ENCODE measurements at regions not wholly inside any gene's neighbourhood (a gene's known extent, or its start where the extent isn't known, plus 50 kb on each side); places are given as distances from the start of the nearest gene placed in this dataset.

GRCh38 chr9:73684601-73685000 is 532.9 kb downstream of the ANXA1 start:
- Histone ChIP-seq H3K4me3 (ENCODE audit: low read length) (no peak overlapping the region), H3K36me3 (ENCODE audit: control insufficient read depth, insufficient read depth, low read length) (no peaks in the 10 kb centered on the region), H3K4me1 (ENCODE audit: control insufficient read depth, insufficient read depth, low read length) (no peaks in the 10 kb centered on the region), H3K9me3 (ENCODE audit: control insufficient read depth, low read depth, low read length) (no peaks in the 10 kb centered on the region), H3K27me3 (ENCODE audit: control insufficient read depth, insufficient read depth, low read length) (no peaks in the 10 kb centered on the region), H3K27ac (ENCODE audit: low read length) (no peak overlapping the region)
- whole genome bisulfite sequencing (ENCODE audit: insufficient coverage, low lambda C conversion rate): no CpG with 5 or more reads among the region's 3 CpGs
- no peak for DNase-seq

DNA sequence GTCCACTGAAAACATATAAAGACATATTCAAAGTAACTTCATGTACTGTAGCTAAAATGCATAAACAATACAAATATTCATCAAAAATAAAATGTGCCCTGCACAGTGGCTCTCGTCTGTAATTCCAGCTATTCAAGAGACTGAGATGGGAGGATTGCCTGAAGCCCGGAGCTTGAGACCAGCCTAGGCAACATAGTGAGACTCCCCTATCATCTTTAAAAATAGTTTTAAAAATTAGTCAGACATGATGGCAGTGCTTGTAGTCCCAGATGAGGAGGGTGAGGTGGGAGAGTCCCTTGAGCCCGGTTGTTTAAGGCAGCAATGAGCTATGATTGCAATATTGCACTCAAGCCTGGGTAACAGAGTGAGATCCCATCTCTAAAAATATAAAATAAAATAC is 534.1 kb downstream of the ANXA1 start:
- H3K9me3 ChIP-seq (ENCODE audit: control insufficient read depth, low read depth, low read length): no peaks in the 10 kb centered on the region
- H3K36me3 ChIP-seq (ENCODE audit: control insufficient read depth, insufficient read depth, low read length): no peaks in the 10 kb centered on the region
- DNase-seq: no peak
- H3K4me1 ChIP-seq (ENCODE audit: control insufficient read depth, insufficient read depth, low read length): no peaks in the 10 kb centered on the region
- no peaks in the 10 kb centered on the region for H3K27me3 ChIP-seq (ENCODE audit: control insufficient read depth, insufficient read depth, low read length)
- no CpG with 5 or more reads among the region's 3 CpGs for WGBS (ENCODE audit: insufficient coverage, low lambda C conversion rate)
- no peak overlapping the region for H3K27ac ChIP-seq (ENCODE audit: low read length)
- no peak overlapping the region for H3K4me3 ChIP-seq (ENCODE audit: low read length)

- Histone ChIP-seq H3K4me1 (ENCODE audit: control insufficient read depth, insufficient read depth, low read length) (no peaks in the 10 kb centered on the region), H3K4me3 (ENCODE audit: low read length) (no peak overlapping the region), H3K27me3 (ENCODE audit: control insufficient read depth, insufficient read depth, low read length) (no peaks in the 10 kb centered on the region), H3K9me3 (ENCODE audit: control insufficient read depth, low read depth, low read length) (no peaks in the 10 kb centered on the region), H3K27ac (ENCODE audit: low read length) (no peak overlapping the region), H3K36me3 (ENCODE audit: control insufficient read depth, insufficient read depth, low read length) (no peaks in the 10 kb centered on the region)
- WGBS (ENCODE audit: insufficient coverage, low lambda C conversion rate): 100% methylated on average over 1 of the region's 5 CpGs
- DNase-seq: no peak
These were observed 537.6 kb downstream of the ANXA1 start for GRCh38 chr9:73689051-73689870.

GRCh38 chr9:73701415-73702057 is 549.9 kb downstream of the ANXA1 start:
- no peaks in the 10 kb centered on the region for H3K36me3 ChIP-seq (ENCODE audit: control insufficient read depth, insufficient read depth, low read length)
- no peaks in the 10 kb centered on the region for H3K4me1 ChIP-seq (ENCODE audit: control insufficient read depth, insufficient read depth, low read length)
- 67% methylated on average over 1 of the region's 1 CpG for WGBS (ENCODE audit: insufficient coverage, low lambda C conversion rate)
- H3K4me3 ChIP-seq (ENCODE audit: low read length): no peak overlapping the region
- H3K27me3 ChIP-seq (ENCODE audit: control insufficient read depth, insufficient read depth, low read length): no peaks in the 10 kb centered on the region
- H3K9me3 ChIP-seq (ENCODE audit: control insufficient read depth, low read depth, low read length): no peaks in the 10 kb centered on the region
- DNase-seq: no peak
- no peak overlapping the region for H3K27ac ChIP-seq (ENCODE audit: low read length)

- no peaks in the 10 kb centered on the region for H3K27me3 ChIP-seq (ENCODE audit: control insufficient read depth, insufficient read depth, low read length)
- 57% methylated on average over 1 of the region's 1 CpG for WGBS (ENCODE audit: insufficient coverage, low lambda C conversion rate)
- no peak overlapping the region for H3K4me3 ChIP-seq (ENCODE audit: low read length)
- no peaks in the 10 kb centered on the region for H3K4me1 ChIP-seq (ENCODE audit: control insufficient read depth, insufficient read depth, low read length)
- no peaks in the 10 kb centered on the region for H3K36me3 ChIP-seq (ENCODE audit: control insufficient read depth, insufficient read depth, low read length)
- H3K9me3 ChIP-seq (ENCODE audit: control insufficient read depth, low read depth, low read length): no peaks in the 10 kb centered on the region
- no peak for DNase-seq
- no peak overlapping the region for H3K27ac ChIP-seq (ENCODE audit: low read length)
These were observed 562.6 kb downstream of the ANXA1 start for GRCh38 chr9:73714294-73714693.

- WGBS (ENCODE audit: insufficient coverage, low lambda C conversion rate): 100% methylated on average over 2 of the region's 3 CpGs
- no peak for DNase-seq
- Histone ChIP-seq H3K4me3 (ENCODE audit: low read length) (no peak overlapping the region), H3K27me3 (ENCODE audit: control insufficient read depth, insufficient read depth, low read length) (no peaks in the 10 kb centered on the region), H3K4me1 (ENCODE audit: control insufficient read depth, insufficient read depth, low read length) (no peaks in the 10 kb centered on the region), H3K9me3 (ENCODE audit: control insufficient read depth, low read depth, low read length) (no peaks in the 10 kb centered on the region), H3K27ac (ENCODE audit: low read length) (no peak overlapping the region), H3K36me3 (ENCODE audit: control insufficient read depth, insufficient read depth, low read length) (no peaks in the 10 kb centered on the region)
These were observed 563.9 kb downstream of the ANXA1 start for GRCh38 chr9:73715591-73715990.

DNA sequence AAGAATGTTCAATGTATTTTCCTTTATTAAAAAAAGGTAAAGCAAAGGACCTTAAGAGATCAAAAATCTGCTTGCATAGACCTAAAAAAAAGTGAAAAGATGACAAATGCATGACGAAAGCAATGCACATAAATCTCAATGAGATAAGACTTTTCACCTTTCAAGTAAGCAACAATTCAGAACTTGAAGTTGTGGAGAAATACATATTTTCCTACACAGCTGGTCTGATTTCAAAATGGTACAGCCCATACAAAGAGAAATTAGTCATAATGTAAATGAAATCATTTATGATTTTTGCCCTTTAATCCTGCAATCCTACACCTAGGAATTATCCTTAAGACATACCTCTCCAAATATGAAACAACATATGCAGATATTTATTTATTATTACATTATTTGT is 568.0 kb downstream of the ANXA1 start:
- Histone ChIP-seq H3K4me1 (ENCODE audit: control insufficient read depth, insufficient read depth, low read length) (no peaks in the 10 kb centered on the region), H3K27me3 (ENCODE audit: control insufficient read depth, insufficient read depth, low read length) (no peaks in the 10 kb centered on the region), H3K9me3 (ENCODE audit: control insufficient read depth, low read depth, low read length) (no peaks in the 10 kb centered on the region), H3K27ac (ENCODE audit: low read length) (no peak overlapping the region), H3K36me3 (ENCODE audit: control insufficient read depth, insufficient read depth, low read length) (no peaks in the 10 kb centered on the region), H3K4me3 (ENCODE audit: low read length) (no peak overlapping the region)
- no CpG with 5 or more reads among the region's 1 CpG for WGBS (ENCODE audit: insufficient coverage, low lambda C conversion rate)
- DNase-seq: no peak

GRCh38 chr9:73720601-73721000 is 568.9 kb downstream of the ANXA1 start:
- DNase-seq: no peak
- H3K4me3 ChIP-seq (ENCODE audit: low read length): no peak overlapping the region
- 82% methylated on average over 4 of the region's 4 CpGs for WGBS (ENCODE audit: insufficient coverage, low lambda C conversion rate)
- no peaks in the 10 kb centered on the region for H3K9me3 ChIP-seq (ENCODE audit: control insufficient read depth, low read depth, low read length)
- H3K36me3 ChIP-seq (ENCODE audit: control insufficient read depth, insufficient read depth, low read length): no peaks in the 10 kb centered on the region
- no peaks in the 10 kb centered on the region for H3K4me1 ChIP-seq (ENCODE audit: control insufficient read depth, insufficient read depth, low read length)
- no peak overlapping the region for H3K27ac ChIP-seq (ENCODE audit: low read length)
- no peaks in the 10 kb centered on the region for H3K27me3 ChIP-seq (ENCODE audit: control insufficient read depth, insufficient read depth, low read length)

- H3K27me3 ChIP-seq (ENCODE audit: control insufficient read depth, insufficient read depth, low read length): no peaks in the 10 kb centered on the region
- no peaks in the 10 kb centered on the region for H3K9me3 ChIP-seq (ENCODE audit: control insufficient read depth, low read depth, low read length)
- no peaks in the 10 kb centered on the region for H3K4me1 ChIP-seq (ENCODE audit: control insufficient read depth, insufficient read depth, low read length)
- H3K36me3 ChIP-seq (ENCODE audit: control insufficient read depth, insufficient read depth, low read length): no peaks in the 10 kb centered on the region
- H3K27ac ChIP-seq (ENCODE audit: low read length): no peak overlapping the region
- 64% methylated on average over 1 of the region's 2 CpGs for WGBS (ENCODE audit: insufficient coverage, low lambda C conversion rate)
- H3K4me3 ChIP-seq (ENCODE audit: low read length): no peak overlapping the region
- DNase-seq: no peak
These were observed 584.6 kb downstream of the ANXA1 start for GRCh38 chr9:73736270-73736669.

- no peaks in the 10 kb centered on the region for H3K27me3 ChIP-seq (ENCODE audit: control insufficient read depth, insufficient read depth, low read length)
- no CpG with 5 or more reads among the region's 3 CpGs for WGBS (ENCODE audit: insufficient coverage, low lambda C conversion rate)
- H3K4me1 ChIP-seq (ENCODE audit: control insufficient read depth, insufficient read depth, low read length): no peaks in the 10 kb centered on the region
- H3K27ac ChIP-seq (ENCODE audit: low read length): no peak overlapping the region
- H3K4me3 ChIP-seq (ENCODE audit: low read length): no peak overlapping the region
- no peaks in the 10 kb centered on the region for H3K9me3 ChIP-seq (ENCODE audit: control insufficient read depth, low read depth, low read length)
- H3K36me3 ChIP-seq (ENCODE audit: control insufficient read depth, insufficient read depth, low read length): no peaks in the 10 kb centered on the region
- no peak for DNase-seq
These were observed 587.3 kb downstream of the ANXA1 start for GRCh38 chr9:73738741-73739530.

Measured in large intestine (tissue), 3 donors.